ENCODE measurements at regions not wholly inside any gene's neighbourhood (a gene's known extent, or its start where the extent isn't known, plus 50 kb on each side); places are given as distances from the start of the nearest gene placed in this dataset.
"Not testable (repeated sequence)": the region's sequence is repeated elsewhere in the genome, so short reads cannot be mapped to it uniquely, and the experiment has no call there.

- TF ChIP-seq, protein P1, sequence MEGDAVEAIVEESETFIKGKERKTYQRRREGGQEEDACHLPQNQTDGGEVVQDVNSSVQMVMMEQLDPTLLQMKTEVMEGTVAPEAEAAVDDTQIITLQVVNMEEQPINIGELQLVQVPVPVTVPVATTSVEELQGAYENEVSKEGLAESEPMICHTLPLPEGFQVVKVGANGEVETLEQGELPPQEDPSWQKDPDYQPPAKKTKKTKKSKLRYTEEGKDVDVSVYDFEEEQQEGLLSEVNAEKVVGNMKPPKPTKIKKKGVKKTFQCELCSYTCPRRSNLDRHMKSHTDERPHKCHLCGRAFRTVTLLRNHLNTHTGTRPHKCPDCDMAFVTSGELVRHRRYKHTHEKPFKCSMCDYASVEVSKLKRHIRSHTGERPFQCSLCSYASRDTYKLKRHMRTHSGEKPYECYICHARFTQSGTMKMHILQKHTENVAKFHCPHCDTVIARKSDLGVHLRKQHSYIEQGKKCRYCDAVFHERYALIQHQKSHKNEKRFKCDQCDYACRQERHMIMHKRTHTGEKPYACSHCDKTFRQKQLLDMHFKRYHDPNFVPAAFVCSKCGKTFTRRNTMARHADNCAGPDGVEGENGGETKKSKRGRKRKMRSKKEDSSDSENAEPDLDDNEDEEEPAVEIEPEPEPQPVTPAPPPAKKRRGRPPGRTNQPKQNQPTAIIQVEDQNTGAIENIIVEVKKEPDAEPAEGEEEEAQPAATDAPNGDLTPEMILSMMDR (IDR thresholded peaks at IDR 0.05) = not testable (repeated sequence)
- not testable (repeated sequence) for TF ChIP-seq POLR2A (IDR thresholded peaks at IDR 0.05)
Measured at GRCh38 chr13:91251573-91251972, 95.9 kb upstream of the MIR17HG start.

Measured in thyroid gland (tissue), 4 donors.